HepG2 (cell line): ENCODE measurements at regions not wholly inside any gene's neighbourhood (a gene's known extent, or its start where the extent isn't known, plus 50 kb on each side); places are given as distances from the start of the nearest gene placed in this dataset.

ENCODE experiments used
- AHR ChIP-seq: IDR thresholded peaks from 2 replicates; pipeline ENCODE4 v1.6.1; 2018; ENCODE audit warnings: missing genetic modification reagents, missing compliant biosample characterization
- FOXA3 ChIP-seq: IDR thresholded peaks from 2 replicates; pipeline ENCODE4 v1.6.1; 2016; ENCODE audit warnings: missing genetic modification reagents, missing compliant biosample characterization
- FOXO4 ChIP-seq: sonication (generic); formaldehyde crosslinking; conservative IDR thresholded peaks from 2 replicates; pipeline ENCODE4 v1.8.1; 2023; ENCODE audit warnings: missing genetic modification reagents
- GMEB2 ChIP-seq: IDR thresholded peaks from 2 replicates; pipeline ENCODE4 v1.6.1; 2016; ENCODE audit warnings: missing biosample characterization, missing genetic modification reagents, low read depth
- KLF15 ChIP-seq: sonication (generic); formaldehyde crosslinking; IDR thresholded peaks from 2 replicates; pipeline ENCODE4 v1.8.1; 2023; ENCODE audit warnings: borderline replicate concordance, mild to moderate bottlenecking, inconsistent platforms, missing genetic modification reagents, mixed read lengths
- NCOA5 ChIP-seq: sonication (generic); formaldehyde crosslinking; IDR thresholded peaks from 2 replicates; pipeline ENCODE4 v1.4.0; 2020; ENCODE audit warnings: missing genetic modification reagents
- NFKBIZ ChIP-seq: IDR thresholded peaks from 2 replicates; pipeline ENCODE4 v1.6.1; 2018; ENCODE audit warnings: missing genetic modification reagents, missing compliant biosample characterization
- NR2F6 ChIP-seq, 2 experiments: IDR thresholded peaks; 2 replicates each; pipeline ENCODE4 v1.6.1; 2016; ENCODE audit warnings: antibody characterized with exemption in 1 of 2, mild to moderate bottlenecking in 1 of 2
- PRDM15 ChIP-seq: sonication (generic); formaldehyde crosslinking; IDR thresholded peaks from 2 replicates; pipeline ENCODE4 v1.4.0; 2020; ENCODE audit warnings: missing genetic modification reagents
- RARG ChIP-seq: sonication (generic); formaldehyde crosslinking; IDR thresholded peaks from 2 replicates; pipeline ENCODE4 v1.4.0; 2020; ENCODE audit warnings: low read depth, mild to moderate bottlenecking, missing genetic modification reagents
- SNAPC4 ChIP-seq: sonication (generic); formaldehyde crosslinking; IDR thresholded peaks from 2 replicates; pipeline ENCODE4 v1.4.0; 2020; ENCODE audit warnings: mild to moderate bottlenecking, missing genetic modification reagents
- SOX13 ChIP-seq, 3 experiments: fragments of 450-650 bp in 1 of 3; sonication (generic) in 1 of 3; formaldehyde crosslinking in 1 of 3; IDR thresholded peaks in 2 of 3; conservative IDR thresholded peaks in 1 of 3; 2 replicates each; pipeline versions ENCODE4 v1.5.0 to v1.6.1; 2016 to 2020; ENCODE audit warnings: antibody characterized with exemption in 1 of 3, mild to moderate bottlenecking in 1 of 3, missing compliant biosample characterization in 1 of 3, missing genetic modification reagents in 1 of 3, moderate library complexity in 1 of 3
- TARDBP ChIP-seq: sonication (generic); formaldehyde crosslinking; IDR thresholded peaks from 2 replicates; pipeline ENCODE4 v1.8.0; 2022; ENCODE audit warnings: mild to moderate bottlenecking, missing genetic modification reagents
- ZNF224 ChIP-seq: sonication (generic); formaldehyde crosslinking; IDR thresholded peaks from 2 replicates; pipeline ENCODE4 v1.5.0; 2020; ENCODE audit warnings: mild to moderate bottlenecking, missing genetic modification reagents
- ZNF354B ChIP-seq: sonication (generic); formaldehyde crosslinking; IDR thresholded peaks from 2 replicates; pipeline ENCODE4 v1.8.0; 2022; ENCODE audit warnings: mild to moderate bottlenecking, missing genetic modification reagents
- ZNF557 ChIP-seq: sonication (generic); formaldehyde crosslinking; IDR thresholded peaks from 2 replicates; pipeline ENCODE4 v1.4.0; 2020; ENCODE audit warnings: missing genetic modification reagents
- ZNF616 ChIP-seq: sonication (generic); formaldehyde crosslinking; IDR thresholded peaks from 2 replicates; pipeline ENCODE4 v1.5.0; 2020; ENCODE audit warnings: low read depth, mild to moderate bottlenecking, missing genetic modification reagents
- ZNF773 ChIP-seq: sonication (generic); formaldehyde crosslinking; IDR thresholded peaks from 2 replicates; pipeline ENCODE4 v1.4.0; 2020; ENCODE audit warnings: missing genetic modification reagents, borderline replicate concordance

- TF ChIP-seq PRDM15 (CRISPR knock-in tag) (no peak), NFKBIZ (CRISPR knock-in tag) (peak; percentile 53; the same call in 1 of the 2 replicates), ZNF773 (CRISPR knock-in tag) (no peak), SNAPC4 (CRISPR knock-in tag) (no peak), ZNF224 (CRISPR knock-in tag) (no peak), AHR (no peak), KLF15 (CRISPR knock-in tag) (no peak), NR2F6 (IDR thresholded peaks at IDR 0.05) (peak; percentile 79), NR2F6 (CRISPR knock-in tag; IDR thresholded peaks at IDR 0.05) (peak; percentile 65), NCOA5 (CRISPR knock-in tag) (no peak), TARDBP (peak; percentile 78), FOXA3 (CRISPR knock-in tag) (peak; percentile 85), SOX13 (IDR thresholded peaks at IDR 0.05) (peak; percentile 25; the same call in 1 of the 2 replicates), SOX13 (CRISPR knock-in tag; conservative IDR thresholded peaks at IDR 0.05 in 1 of 2, IDR thresholded peaks at IDR 0.05 in 1 of 2) (peak in 1 of 2 experiments; percentile 85; a peak in 2 of 4 replicates), ZNF557 (0 out of 2 replicates have a peak, but pooled peaks have one; percentile 34), GMEB2 (CRISPR knock-in tag) (no peak), ZNF354B (CRISPR knock-in tag) (0 out of 2 replicates have a peak, but pooled peaks have one; percentile 49), FOXO4 (no peak), RARG (no peak), ZNF616 (CRISPR knock-in tag) (no peak)
Measured at GRCh38 chr5:29758986-29759421, 1434.5 kb upstream of the CDH6 start (continued).
